ENCODE measurements at regions not wholly inside any gene's neighbourhood (a gene's known extent, or its start where the extent isn't known, plus 50 kb on each side); places are given as distances from the start of the nearest gene placed in this dataset.

- TF ChIP-seq, protein P1, sequence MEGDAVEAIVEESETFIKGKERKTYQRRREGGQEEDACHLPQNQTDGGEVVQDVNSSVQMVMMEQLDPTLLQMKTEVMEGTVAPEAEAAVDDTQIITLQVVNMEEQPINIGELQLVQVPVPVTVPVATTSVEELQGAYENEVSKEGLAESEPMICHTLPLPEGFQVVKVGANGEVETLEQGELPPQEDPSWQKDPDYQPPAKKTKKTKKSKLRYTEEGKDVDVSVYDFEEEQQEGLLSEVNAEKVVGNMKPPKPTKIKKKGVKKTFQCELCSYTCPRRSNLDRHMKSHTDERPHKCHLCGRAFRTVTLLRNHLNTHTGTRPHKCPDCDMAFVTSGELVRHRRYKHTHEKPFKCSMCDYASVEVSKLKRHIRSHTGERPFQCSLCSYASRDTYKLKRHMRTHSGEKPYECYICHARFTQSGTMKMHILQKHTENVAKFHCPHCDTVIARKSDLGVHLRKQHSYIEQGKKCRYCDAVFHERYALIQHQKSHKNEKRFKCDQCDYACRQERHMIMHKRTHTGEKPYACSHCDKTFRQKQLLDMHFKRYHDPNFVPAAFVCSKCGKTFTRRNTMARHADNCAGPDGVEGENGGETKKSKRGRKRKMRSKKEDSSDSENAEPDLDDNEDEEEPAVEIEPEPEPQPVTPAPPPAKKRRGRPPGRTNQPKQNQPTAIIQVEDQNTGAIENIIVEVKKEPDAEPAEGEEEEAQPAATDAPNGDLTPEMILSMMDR (IDR thresholded peaks at IDR 0.05): no peak
- no peak for TF ChIP-seq POLR2A (IDR thresholded peaks at IDR 0.05)
- TF ChIP-seq EP300 (IDR thresholded peaks at IDR 0.05): no peak
- no peak for TF ChIP-seq POLR2AphosphoS5 (IDR thresholded peaks at IDR 0.05)
These were observed 230.3 kb downstream of the MAP2K4 start for GRCh38 chr17:12250973-12251372.
